Suppressor macrophage treated with lipopolysaccharide for 4 hours (primary cell): ENCODE measurements at regions not wholly inside any gene's neighbourhood (a gene's known extent, or its start where the extent isn't known, plus 50 kb on each side); places are given as distances from the start of the nearest gene placed in this dataset.
"Not testable (repeated sequence)": the region's sequence is repeated elsewhere in the genome, so short reads cannot be mapped to it uniquely, and the experiment has no call there.

Source experiments
- DNase-seq: peaks from one replicate; pipeline ENCODE4 v3.0.0-alpha.2; 2020

DNA sequence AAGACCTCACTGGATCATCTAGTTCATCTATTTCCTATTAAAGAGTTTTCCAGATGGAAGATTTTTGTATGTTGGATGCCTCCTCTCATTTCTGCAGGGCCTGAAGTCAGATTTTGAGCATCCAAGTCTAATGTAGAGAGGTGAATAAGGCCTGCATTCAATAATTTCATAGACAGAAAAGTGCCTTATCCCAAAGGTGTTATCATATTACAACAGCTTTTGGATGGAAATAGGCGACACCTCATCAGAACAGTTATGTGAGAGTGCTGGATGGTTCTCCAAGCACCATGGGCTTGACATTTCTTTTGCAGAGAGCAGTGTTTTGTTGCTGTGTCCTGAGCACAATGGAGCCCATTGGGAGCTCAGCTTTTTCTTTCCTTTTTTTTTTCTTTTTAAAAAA, 162.4 kb upstream of the MEOX2 start:
- no peak for DNase-seq

GRCh38 chr7:15848362-15848761, 161.9 kb upstream of the MEOX2 start:
- no peak for DNase-seq

- no peak for DNase-seq
Measured at GRCh38 chr7:15845868-15846267, 159.4 kb upstream of the MEOX2 start.

DNA sequence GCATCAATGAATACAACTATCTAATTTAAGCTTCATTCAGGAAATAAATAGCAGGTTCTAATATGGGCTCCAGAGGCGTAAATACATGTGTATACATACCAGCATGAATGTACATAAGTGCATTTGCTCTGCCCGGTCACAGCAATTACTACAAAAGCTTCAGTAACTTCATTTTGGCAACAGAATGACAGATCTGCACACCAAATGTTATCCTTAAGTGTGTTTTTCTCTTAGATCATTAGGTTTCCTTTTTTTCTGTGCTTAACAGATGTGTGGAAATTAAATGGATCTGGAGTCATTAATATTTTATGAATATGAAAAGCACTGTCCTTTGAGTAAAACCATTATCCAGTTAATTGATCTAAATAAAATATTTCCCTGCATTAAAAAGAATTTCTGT, 159.0 kb upstream of the MEOX2 start:
- no peak for DNase-seq

DNA sequence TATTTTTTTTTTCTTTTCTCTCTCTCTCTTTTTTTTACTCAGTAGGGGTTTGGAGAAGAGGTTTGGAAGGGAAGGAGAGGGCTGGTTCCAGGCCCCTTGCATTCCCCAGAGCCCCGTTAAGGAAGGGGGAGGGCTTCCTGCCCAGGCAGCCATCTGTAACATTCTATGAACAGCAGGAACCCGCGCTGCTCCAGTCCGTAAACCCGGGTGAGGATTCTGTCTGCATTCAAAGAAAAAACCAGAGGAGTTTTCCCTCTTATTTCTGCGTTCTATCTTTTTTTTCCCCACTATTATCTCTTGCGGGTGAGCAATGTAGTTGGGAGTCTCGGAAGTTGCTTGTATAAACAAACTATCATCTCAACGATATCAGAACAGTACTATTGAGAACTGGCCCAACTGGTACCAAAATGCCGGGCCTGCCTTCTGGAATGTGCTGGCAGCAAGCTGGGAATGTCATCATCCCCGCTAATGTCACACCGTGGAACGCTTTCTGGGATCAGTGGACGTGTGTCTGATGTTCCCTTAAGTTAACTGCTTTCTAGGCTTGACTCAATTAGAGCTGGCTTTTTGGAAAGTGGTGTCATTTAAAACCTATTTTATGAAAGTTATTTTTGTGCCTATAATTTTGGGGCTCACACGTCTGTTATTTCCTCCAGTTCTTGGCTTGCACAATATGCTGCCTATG, 153.1 kb upstream of the MEOX2 start:
- no peak for DNase-seq

DNA sequence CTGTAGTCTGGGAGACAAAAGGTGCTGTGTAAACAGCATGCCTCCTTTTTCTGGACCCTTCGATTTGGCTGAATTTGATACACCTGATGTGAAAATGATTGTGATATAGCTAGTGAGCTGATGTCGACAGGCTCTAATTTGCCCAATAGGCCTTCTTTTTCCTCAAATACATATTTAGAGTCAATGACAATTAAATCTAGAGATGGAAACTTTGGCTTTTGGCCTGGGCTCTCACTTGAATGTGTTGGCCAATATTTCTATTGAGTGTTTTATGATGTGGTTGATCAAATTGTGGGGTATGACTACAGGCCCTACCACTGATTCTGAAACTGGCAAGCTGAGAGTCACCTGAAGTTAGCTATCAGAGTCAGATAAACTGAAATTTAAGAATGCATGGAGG, 151.8 kb upstream of the MEOX2 start:
- DNase-seq: no peak

DNA sequence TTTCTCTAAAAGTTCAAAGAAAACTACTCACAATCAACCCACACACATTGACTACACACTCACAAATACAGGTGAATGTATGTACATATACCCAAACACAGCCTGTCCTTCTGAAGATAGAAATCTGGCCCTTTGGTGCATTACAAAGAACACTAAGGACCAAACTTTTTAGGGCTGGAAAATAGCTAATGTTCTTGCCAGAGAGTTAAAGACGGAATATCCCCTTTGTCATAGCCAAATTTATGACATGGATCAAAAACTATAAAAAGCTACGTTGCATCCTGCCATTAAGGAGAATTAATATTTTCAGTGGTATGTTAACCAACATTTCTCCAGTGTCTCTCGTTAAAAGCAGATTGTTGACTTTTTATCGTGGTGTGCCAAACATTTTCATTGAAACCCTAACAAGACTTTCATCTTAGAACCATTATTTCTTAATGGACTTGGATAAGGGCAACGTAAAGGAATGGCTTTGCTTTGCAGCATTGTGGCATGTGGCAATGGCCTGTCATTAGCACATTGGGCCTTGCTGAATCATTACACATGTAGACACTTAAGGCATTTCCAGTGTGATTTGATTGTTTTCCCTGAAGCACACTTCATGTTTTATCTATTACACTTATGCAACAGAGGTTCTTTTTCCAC, 150.9 kb upstream of the MEOX2 start:
- no peak for DNase-seq

GRCh38 chr7:15836651-15837050, 150.2 kb upstream of the MEOX2 start:
- DNase-seq: no peak

DNA sequence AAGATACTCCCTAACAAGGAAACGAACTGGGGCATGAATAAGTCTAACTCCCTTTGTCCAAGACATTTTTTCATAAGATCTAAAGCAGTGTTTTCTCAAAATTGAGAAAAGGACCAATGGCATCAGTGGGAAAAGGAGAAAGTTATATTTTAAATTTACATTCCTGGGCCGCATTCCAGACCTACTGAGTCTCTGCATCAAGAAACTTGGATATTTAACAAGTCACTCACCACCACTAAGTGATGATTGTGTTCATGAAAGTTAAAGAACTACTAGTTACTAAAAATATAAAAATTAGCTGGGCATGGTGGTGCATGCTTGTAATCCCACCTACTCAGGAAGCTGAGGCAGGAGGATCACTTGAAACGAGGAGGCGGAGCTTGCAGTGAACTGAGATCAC, 149.6 kb upstream of the MEOX2 start:
- DNase-seq: no peak

GRCh38 chr7:15834446-15834845, 148.0 kb upstream of the MEOX2 start:
- DNase-seq: no peak

DNA sequence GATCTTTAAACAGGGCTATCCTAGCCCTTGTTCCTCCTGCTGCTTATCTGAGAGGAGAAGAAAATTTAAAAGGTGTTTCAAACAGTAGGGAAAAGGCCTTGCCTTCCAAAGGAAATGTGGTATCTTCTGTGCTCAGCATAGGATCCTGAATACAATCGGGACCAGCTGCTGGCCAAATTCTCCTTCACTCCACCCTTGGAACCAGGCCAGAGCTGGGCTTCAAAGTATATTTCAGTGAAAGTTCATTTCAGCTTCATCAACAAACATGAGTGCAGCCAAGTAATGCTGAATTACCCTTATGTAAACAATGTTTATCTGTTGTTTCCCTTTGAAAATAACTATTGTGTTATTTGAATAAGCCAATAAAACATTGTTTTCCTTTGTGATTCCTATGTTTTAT, 146.5 kb upstream of the MEOX2 start:
- no peak for DNase-seq

GRCh38 chr7:15831606-15832005, 145.1 kb upstream of the MEOX2 start:
- DNase-seq: no peak

DNA sequence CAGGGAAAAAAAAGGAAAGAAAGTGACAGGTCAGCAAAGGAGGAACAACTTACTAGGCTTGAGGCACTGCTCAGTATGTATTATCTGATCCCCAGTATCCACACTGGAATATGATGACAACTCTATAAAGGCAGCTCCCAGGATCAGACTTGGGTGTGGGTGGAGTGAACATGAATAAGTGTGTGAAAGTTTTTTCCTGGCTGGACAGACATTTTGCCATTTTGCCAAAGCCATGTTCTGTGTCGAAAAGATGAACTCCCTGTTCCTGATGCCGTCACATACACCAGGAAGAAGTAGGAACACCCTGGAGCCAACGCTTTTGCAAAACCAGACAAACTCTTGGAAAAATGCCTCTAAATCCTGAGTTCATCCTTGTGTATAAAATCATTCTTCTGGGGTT, 143.2 kb upstream of the MEOX2 start:
- DNase-seq: no peak

- DNase-seq: no peak
Measured at GRCh38 chr7:15828881-15829280, 142.4 kb upstream of the MEOX2 start.

GRCh38 chr7:15821484-15822427, 135.3 kb upstream of the MEOX2 start:
- no peak for DNase-seq

DNA sequence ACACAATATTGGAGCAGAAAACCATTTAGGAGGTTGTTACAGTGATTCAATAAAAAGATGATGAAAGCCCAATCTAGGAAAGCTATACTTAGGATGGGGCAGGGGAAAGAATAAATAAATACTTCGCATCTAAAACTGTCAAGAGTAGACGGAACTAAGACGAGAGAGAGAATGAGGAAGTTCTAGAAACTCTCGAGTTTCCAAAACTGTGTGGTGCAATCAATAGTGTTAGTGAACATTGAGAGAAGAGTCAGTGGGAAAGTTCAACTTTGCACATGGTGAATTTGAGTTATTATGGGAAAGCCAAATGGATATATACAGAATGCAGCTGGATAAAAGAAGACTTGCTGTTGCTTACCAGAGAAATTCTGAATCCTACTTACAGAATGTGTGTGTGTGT, 133.8 kb upstream of the MEOX2 start:
- DNase-seq: peak; percentile 57

DNA sequence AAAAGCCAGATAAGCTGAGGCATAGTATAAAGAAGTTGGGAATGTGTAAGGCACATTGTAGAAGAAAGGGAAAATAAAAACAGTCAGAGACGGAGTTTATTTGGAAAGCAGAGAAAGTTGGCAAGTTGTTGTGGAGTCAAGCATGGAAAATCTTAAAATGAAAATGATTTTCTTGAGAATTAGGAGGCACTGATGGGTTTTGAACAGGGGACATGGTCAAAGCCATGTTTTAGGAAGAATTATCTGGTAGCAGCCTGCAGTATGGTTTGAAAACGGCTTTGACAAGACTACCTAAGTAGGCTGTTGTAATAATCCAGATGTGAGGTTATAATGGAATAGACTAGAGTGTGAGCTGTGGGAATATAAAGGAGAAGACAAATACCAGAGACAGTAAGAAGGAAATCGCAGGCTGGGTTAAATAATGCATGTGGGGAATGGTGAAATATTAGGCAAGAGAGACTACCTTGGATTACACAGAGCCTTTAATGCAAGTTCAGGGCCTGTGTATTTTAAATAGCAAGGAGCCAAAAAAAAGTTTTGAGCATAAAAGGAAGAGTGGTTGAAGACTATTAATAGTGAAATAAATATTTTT, 130.4 kb upstream of the MEOX2 start:
- no peak for DNase-seq

- DNase-seq: no peak
Measured at GRCh38 chr7:15813448-15813847, 127.0 kb upstream of the MEOX2 start.

DNA sequence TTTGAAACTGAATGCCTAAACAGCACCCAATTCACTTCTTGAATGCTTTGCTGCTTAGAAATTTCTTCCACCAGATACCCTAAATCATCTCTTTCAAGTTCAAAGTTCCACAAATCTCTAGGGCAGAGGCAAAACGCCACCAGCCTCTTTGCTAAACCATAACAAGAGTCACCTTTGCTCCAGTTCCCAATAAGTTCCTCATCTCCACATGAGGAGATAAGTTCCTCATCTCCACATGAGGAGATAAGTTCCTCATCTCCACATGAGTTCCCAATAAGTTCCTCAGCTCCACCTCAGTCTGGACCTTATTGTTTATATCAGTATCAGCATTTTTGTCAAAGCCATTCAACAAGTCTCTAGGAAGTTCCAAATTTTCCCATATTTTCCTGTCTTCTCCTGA, 123.9 kb upstream of the MEOX2 start:
- DNase-seq: peak; percentile 27

- not testable (repeated sequence) for DNase-seq
Measured at GRCh38 chr7:15809936-15810335, 123.5 kb upstream of the MEOX2 start.

GRCh38 chr7:15805891-15806290, 119.4 kb upstream of the MEOX2 start:
- DNase-seq: no peak

DNA sequence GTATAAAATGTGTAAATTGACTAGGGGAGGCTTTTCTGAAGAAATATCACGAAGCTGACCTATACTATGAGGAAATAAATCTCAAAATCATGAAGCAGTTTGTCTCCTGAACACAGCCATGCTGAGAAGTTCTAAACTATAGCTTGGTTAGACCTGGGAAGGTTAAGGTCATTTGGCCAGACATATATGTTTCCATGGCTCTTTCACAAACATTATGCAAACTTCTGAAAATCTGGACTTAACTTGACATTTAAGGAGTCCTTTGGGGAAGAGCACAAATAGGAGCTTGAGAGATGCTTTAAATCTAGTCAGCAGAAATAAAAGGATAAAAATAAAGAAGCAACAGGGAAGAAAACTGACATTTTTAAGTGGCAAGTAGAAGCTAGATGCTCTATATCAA, 115.9 kb upstream of the MEOX2 start:
- DNase-seq: no peak

DNA sequence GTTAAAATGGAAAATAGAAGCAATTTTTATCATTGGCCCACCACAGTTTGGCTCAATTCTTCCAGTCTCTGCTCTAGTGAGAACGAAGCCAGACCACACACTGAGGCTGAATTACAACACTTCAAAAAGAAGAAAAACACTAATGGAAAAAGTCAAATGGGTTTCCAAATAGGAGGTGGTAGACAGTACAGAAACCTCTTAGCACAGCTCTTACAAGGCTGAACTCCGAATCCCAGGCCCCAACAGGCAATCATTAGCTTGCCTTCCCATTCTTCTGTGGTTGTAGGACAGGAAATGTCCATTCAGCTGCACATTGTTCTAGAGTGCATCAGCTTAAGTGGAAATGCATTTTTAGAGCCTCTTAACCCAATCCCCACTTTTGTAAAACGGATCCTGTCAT, 115.1 kb upstream of the MEOX2 start:
- no peak for DNase-seq

- DNase-seq: no peak
Measured at GRCh38 chr7:15801041-15801440, 114.6 kb upstream of the MEOX2 start.
